ENCODE measurements at regions not wholly inside any gene's neighbourhood (a gene's known extent, or its start where the extent isn't known, plus 50 kb on each side); places are given as distances from the start of the nearest gene placed in this dataset.

- TF ChIP-seq CTCF (IDR thresholded peaks at IDR 0.05) = no peak
- TF ChIP-seq POLR2A (IDR thresholded peaks at IDR 0.05) = no peak
Observed at GRCh38 chr14:86646696-86647690, 1117.0 kb downstream of the FLRT2 start.

Data from thyroid gland (tissue), 4 donors.